D721Med (cell line): ENCODE measurements at regions not wholly inside any gene's neighbourhood (a gene's known extent, or its start where the extent isn't known, plus 50 kb on each side); places are given as distances from the start of the nearest gene placed in this dataset.
A peak's percentile ranks its signal among the peaks of the same experiment; 100 is the strongest.
"Not testable (repeated sequence)": the region's sequence is repeated elsewhere in the genome, so short reads cannot be mapped to it uniquely, and the experiment has no call there.

Experiments
- DNase-seq: peaks from one replicate; pipeline ENCODE4 v3.0.0; 2011; ENCODE audit warnings: low spot score; ENCODE audit not compliant: insufficient read length
- FAIRE-seq: peaks from 2 replicates; lab custom pipeline; 2011; peaks lifted over from hg19 to GRCh38; lab: Jason Lieb, UNC
- CTCF ChIP-seq: IDR thresholded peaks from 2 replicates; pipeline ENCODE4 v1.5.1; 2012; ENCODE audit warnings: mild to moderate bottlenecking, control low read depth; ENCODE audit not compliant: insufficient read depth; ENCODE audit errors: missing control alignments

GRCh38 chr5:156218367-156219158 lies 108.4 kb upstream of the SGCD start:
- no peak for DNase-seq
- peak; percentile 16 for FAIRE-seq

GRCh38 chr5:156219483-156220005 lies 107.4 kb upstream of the SGCD start:
- FAIRE-seq (peak; percentile 93), DNase-seq (no peak)
- TF ChIP-seq CTCF = no peak

More at GRCh38 chr5:156218367-156219158, 108.4 kb upstream of the SGCD start:
- no peak for TF ChIP-seq CTCF

GRCh38 chr5:156221816-156222215 lies 105.1 kb upstream of the SGCD start:
- FAIRE-seq (peak; percentile 96), DNase-seq (no peak)
- no peak for TF ChIP-seq CTCF

- TF ChIP-seq CTCF = no peak
- no peak for FAIRE-seq
- no peak for DNase-seq
Observed at GRCh38 chr5:156223547-156223946, 103.4 kb upstream of the SGCD start.

- FAIRE-seq = not testable (repeated sequence)
Observed at GRCh38 chr5:156226485-156226884, 100.5 kb upstream of the SGCD start.

GRCh38 chr5:156230887-156231286 lies 96.1 kb upstream of the SGCD start:
- FAIRE-seq = no peak
- no peak for DNase-seq
- TF ChIP-seq CTCF = no peak

More at GRCh38 chr5:156226485-156226884, 100.5 kb upstream of the SGCD start:
- not testable (repeated sequence) for DNase-seq

GRCh38 chr5:156232251-156232869 lies 94.6 kb upstream of the SGCD start:
- no peak for TF ChIP-seq CTCF
- FAIRE-seq = peak; percentile 11
- DNase-seq = no peak
